Gastrocnemius medialis (tissue), 4 donors: ENCODE measurements at regions not wholly inside any gene's neighbourhood (a gene's known extent, or its start where the extent isn't known, plus 50 kb on each side); places are given as distances from the start of the nearest gene placed in this dataset.

Experiments
- ATAC-seq, 2 donors: fragments of 150-250 bp; one replicate each; pipeline ENCODE4 v1.9.1; 2016
- DNase-seq, 2 donors: peaks; one replicate each; pipeline ENCODE4 v3.0.0-alpha.2; 2019
- H3K27ac ChIP-seq, 4 donors: fragments of 200-600 bp; sonication (generic); 1 replicate in 1 of 4; 2 replicates in 3 of 4; pipeline ENCODE4 v1.5.1; 2016 to 2018; ENCODE audit warnings: mild to moderate bottlenecking in 2 of 4, moderate library complexity in 1 of 4
- H3K27me3 ChIP-seq, 3 donors: fragments of 200-600 bp; sonication (generic) in 2 of 3; 1 replicate in 1 of 3; 2 replicates in 2 of 3; pipeline versions ENCODE4 v1.5.1 to v1.6.0; 2016 to 2019; ENCODE audit warnings: mild to moderate bottlenecking in 1 of 3, moderate library complexity in 1 of 3
- H3K36me3 ChIP-seq, 2 donors: fragments of 200-600 bp; sonication (generic) in 1 of 2; one replicate each; pipeline ENCODE4 v1.5.1; 2017 to 2018
- H3K4me1 ChIP-seq, 2 donors: fragments of 200-600 bp; sonication (generic) in 1 of 2; one replicate each; pipeline ENCODE4 v1.5.1; 2016 to 2017; ENCODE audit warnings: mild to moderate bottlenecking in 2 of 2
- H3K4me3 ChIP-seq, 4 donors: fragments of 200-600 bp; sonication (generic) in 3 of 4; 1 replicate in 1 of 4; 2 replicates in 3 of 4; pipeline ENCODE4 v1.5.1; 2016 to 2019; ENCODE audit warnings: mild to moderate bottlenecking in 2 of 4
- H3K9me3 ChIP-seq, 3 donors: fragments of 200-600 bp; sonication (generic) in 2 of 3; 1 replicate in 1 of 3; 2 replicates in 2 of 3; pipeline ENCODE4 v1.5.1; 2016 to 2019
- POLR2A ChIP-seq, 2 donors: fragments of 450-650 bp; IDR thresholded peaks; one replicate each; pipeline ENCODE4 v1.6.1; 2017; ENCODE audit warnings: antibody characterized with exemption in 2 of 2, mild to moderate bottlenecking in 2 of 2, moderate library complexity in 2 of 2
- in situ Hi-C, 4 donors: fragments of 200-750 bp; cut with MboI; loops; one replicate each; pipeline versions ENCODE4 v1.15.0 to v1.8.0; 2017; ENCODE audit warnings: low sequenced_read_pairs in 4 of 4
- intact Hi-C: fragments of 100-400 bp; cut with DNase I; formaldehyde crosslinking; loops from one replicate; pipeline ENCODE4 v1.15.1; 2023; ENCODE audit warnings: low total_unique reads
- TF ChIP-seq, protein P1 (sequence below), 5 experiments: fragments of 450-650 bp in 3 of 5; fragments of 200-600 bp in 2 of 5; sonication (generic) in 2 of 5; IDR thresholded peaks in 4 of 5; conservative IDR thresholded peaks in 1 of 5; 1 replicate in 4 of 5; 2 replicates in 1 of 5; pipeline ENCODE4 v1.5.1; 2016 to 2019; ENCODE audit warnings: antibody characterized with exemption in 5 of 5, mild to moderate bottlenecking in 3 of 5, moderate library complexity in 3 of 5

DNA sequence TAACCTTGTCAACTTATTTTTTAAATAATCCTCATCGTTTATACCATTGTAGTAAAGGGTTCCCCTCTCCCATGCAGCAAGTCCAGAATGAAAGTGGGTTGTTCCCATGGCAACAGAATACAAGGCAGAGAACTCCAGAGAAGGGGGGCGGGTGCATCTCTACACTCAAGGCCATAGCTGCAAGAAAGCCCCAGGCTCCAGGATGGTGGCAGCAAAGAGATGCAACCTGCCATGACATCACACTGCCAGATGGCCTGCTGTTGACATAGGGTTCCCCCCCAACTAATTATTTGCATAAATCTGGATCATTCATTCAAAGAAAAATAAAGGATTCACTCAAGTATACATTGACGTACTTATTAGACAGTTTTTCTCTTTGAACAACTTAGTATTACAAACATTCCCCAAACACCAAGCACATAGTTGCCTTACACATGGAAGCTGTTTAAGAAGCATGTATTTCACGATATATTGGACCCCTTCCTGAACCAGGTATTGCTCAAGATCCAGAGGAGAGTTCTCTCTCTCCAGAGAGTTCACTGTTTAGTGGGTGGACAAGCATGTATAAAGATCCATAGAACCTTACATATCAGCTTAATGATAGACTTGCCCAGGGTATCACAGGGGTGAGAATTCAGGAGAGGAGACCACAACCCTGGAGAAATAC is 87.4 kb upstream of the KLF7 start:
- ATAC-seq, result no peak

DNA sequence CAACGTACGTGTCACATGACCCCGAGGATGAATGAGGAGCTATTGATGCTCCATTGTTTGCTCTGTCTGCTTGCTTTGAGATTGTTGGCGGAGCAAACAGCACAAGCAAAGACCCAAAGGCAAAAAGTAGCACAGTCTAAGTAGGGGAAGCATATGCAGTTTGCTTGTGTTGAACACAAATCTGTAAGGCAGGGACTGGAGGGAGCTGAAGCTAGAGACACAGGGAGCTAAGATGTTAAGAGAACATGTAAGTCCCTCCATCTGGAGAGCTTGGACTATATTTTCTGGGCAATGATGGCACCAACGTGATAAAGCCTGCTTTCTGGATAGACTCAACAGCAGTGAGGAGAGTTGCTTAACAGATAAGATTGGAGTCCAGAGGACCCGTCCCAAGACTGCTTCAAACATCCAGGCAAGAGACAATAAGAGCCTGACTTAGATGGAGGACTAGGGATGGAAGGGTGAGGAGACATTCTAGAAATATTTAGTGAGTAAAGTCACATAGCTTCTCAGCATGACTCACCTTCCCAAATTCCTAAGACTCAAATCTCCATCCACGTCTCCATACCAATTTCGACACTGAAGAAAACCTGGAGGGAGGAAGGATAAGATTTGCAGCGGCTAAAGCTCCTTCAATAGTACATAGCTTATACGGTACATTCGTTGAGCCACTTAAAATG is 88.1 kb upstream of the KLF7 start:
- no peak for ATAC-seq
- no peak for DNase-seq
- TF ChIP-seq, protein P1, sequence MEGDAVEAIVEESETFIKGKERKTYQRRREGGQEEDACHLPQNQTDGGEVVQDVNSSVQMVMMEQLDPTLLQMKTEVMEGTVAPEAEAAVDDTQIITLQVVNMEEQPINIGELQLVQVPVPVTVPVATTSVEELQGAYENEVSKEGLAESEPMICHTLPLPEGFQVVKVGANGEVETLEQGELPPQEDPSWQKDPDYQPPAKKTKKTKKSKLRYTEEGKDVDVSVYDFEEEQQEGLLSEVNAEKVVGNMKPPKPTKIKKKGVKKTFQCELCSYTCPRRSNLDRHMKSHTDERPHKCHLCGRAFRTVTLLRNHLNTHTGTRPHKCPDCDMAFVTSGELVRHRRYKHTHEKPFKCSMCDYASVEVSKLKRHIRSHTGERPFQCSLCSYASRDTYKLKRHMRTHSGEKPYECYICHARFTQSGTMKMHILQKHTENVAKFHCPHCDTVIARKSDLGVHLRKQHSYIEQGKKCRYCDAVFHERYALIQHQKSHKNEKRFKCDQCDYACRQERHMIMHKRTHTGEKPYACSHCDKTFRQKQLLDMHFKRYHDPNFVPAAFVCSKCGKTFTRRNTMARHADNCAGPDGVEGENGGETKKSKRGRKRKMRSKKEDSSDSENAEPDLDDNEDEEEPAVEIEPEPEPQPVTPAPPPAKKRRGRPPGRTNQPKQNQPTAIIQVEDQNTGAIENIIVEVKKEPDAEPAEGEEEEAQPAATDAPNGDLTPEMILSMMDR (IDR thresholded peaks at IDR 0.05 in 4 of 5, conservative IDR thresholded peaks at IDR 0.05 in 1 of 5), result no peak
- no peak for TF ChIP-seq POLR2A (IDR thresholded peaks at IDR 0.05)
- intact Hi-C loops, result no loop called here
- Histone ChIP-seq H3K4me3 (no peak overlapping the region), H3K4me1 (peaks cover 12 to 15% of the 10 kb centered on the region in 2 donors), H3K27ac (no peak overlapping the region), H3K9me3 (no peaks in the 10 kb centered on the region), H3K36me3 (no peaks in the 10 kb centered on the region), H3K27me3 (no peaks in the 10 kb centered on the region)
- in situ Hi-C loops, result no loop called here

More for the DNA sequence above, 87.4 kb upstream of the KLF7 start:
- H3K9me3 ChIP-seq, result no peaks in the 10 kb centered on the region
- no peak overlapping the region for H3K27ac ChIP-seq
- TF ChIP-seq POLR2A (IDR thresholded peaks at IDR 0.05), result no peak
- TF ChIP-seq, protein P1 (IDR thresholded peaks at IDR 0.05 in 4 of 5, conservative IDR thresholded peaks at IDR 0.05 in 1 of 5), result no peak
- in situ Hi-C loops, result no loop called here
- intact Hi-C loops, result no loop called here
- no peaks in the 10 kb centered on the region for H3K27me3 ChIP-seq
- H3K4me3 ChIP-seq, result no peak overlapping the region
- no peaks in the 10 kb centered on the region for H3K36me3 ChIP-seq
- peaks cover 5 to 8% of the 10 kb centered on the region in 2 donors for H3K4me1 ChIP-seq
- no peak for DNase-seq

DNA sequence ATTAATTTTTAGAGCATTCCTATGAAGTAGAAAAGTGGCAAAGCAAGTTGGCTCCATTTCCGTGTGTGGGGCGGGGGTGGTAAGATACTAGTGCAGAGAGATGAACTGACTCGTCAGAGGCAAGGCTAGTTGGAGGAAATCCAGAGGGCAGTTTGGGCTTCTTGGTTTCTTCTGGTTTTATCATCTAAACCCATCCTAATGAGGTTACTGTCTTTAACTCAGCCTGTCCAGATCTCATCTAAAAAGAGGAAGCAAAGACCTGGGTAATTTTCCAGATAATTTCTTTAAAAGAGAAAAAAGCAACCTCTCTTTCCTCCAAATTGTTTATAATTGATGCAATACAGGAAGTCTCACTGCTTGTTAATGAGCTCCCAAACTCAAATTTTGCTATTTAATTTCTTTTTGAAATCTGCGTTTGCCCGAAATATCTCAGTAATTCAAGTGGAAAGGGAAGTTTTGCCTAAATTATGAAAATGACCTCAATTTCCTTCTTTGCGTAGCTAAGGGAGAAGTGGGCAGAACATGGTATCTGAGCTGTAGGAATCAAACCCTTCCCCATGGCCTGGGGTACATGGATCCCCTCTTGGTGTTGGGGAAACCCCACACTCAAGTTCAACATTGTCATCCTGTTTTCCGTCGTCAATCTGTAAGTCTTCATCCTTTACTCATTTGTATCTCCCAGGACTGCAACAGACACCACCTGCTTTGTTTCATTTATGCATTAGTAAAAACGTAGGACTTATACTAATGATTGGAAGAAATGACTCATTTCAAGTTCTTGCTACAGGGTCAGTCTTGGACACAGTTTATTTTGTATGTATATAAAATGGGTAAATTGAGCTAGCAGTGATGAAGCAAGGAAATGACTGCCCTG is 89.1 kb upstream of the KLF7 start:
- no peaks in the 10 kb centered on the region for H3K36me3 ChIP-seq
- DNase-seq (no peak), ATAC-seq (no peak)
- no peak overlapping the region for H3K4me3 ChIP-seq
- no peak for TF ChIP-seq POLR2A (IDR thresholded peaks at IDR 0.05)
- TF ChIP-seq, protein P1 (IDR thresholded peaks at IDR 0.05 in 4 of 5, conservative IDR thresholded peaks at IDR 0.05 in 1 of 5), result no peak
- no peaks in the 10 kb centered on the region for H3K27me3 ChIP-seq
- H3K27ac ChIP-seq, result no peak overlapping the region
- peaks cover 16 to 22% of the 10 kb centered on the region in 2 donors for H3K4me1 ChIP-seq
- in situ Hi-C loops (no loop called here), intact Hi-C loops (no loop called here)
- no peaks in the 10 kb centered on the region for H3K9me3 ChIP-seq

DNA sequence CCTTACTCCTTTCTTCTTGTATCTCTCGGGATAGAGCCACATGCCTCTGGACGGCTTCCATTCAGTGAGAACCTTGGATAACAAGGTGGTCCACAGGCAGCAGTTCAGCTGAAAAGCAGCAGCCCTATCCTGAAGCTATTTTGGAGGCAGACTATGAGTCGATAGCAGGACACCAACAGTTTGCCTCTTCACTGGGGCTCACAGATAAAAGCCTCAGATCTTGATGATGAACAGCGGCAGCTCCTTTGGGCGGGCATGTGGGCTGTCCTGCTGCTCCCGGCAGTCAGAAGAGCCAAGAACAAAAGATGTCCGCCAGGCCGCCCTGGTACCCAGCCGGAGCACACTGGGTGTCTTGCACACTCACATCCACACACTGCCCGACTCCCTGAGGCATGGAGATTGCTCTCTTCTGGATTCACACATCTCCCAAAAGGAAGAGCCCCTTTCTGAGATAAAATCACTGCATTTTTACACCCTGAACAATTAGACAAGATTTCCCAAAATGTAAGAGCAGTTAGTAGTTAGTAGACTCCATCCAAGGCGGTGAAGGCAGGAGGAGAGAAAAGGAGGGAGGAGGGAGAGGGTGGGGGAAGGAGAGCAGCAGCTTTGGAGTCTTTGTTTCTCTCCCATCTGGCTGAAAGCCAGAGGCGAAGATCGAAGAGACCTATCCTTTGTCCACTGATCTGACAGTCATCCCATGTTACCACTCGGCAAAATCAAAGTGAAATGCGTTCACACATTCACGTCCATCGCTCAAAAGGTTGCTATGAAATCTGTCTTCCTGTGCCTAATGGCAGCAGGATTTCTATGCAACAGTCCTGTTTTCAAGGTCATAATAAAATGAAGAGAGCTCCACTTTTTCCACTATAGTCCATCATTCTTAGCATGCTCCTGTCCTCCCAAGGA is 90.1 kb upstream of the KLF7 start:
- no peak overlapping the region for H3K4me3 ChIP-seq
- in situ Hi-C loops (no loop called here), intact Hi-C loops (no loop called here)
- H3K27ac ChIP-seq, result no peak overlapping the region
- H3K4me1 ChIP-seq, result peaks cover 16 to 22% of the 10 kb centered on the region in 2 donors
- ATAC-seq (no peak), DNase-seq (no peak)
- TF ChIP-seq, protein P1 (IDR thresholded peaks at IDR 0.05 in 4 of 5, conservative IDR thresholded peaks at IDR 0.05 in 1 of 5), result no peak
- TF ChIP-seq POLR2A (IDR thresholded peaks at IDR 0.05), result no peak
- H3K9me3 ChIP-seq, result no peaks in the 10 kb centered on the region
- H3K27me3 ChIP-seq, result no peaks in the 10 kb centered on the region
- H3K36me3 ChIP-seq, result no peaks in the 10 kb centered on the region
